ENCODE measurements at regions not wholly inside any gene's neighbourhood (a gene's known extent, or its start where the extent isn't known, plus 50 kb on each side); places are given as distances from the start of the nearest gene placed in this dataset.

DNA sequence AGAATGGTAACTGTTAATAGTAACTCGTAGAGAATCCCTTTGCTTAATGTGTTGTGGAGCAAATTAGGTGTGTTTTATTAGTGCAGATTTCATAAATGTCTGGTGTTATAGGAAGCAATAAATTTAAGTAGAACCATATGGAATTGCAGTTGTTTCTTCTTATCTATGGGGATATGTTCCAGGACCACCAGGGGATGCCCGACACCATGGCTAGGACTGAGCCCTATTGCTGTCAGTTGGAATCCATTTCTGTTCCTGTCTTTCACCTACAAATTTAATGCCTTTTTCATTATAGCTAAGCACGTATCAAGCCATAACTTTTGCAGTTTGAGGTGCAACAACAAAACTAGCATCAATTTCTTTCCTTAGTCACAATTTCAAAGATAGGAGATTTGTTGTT is 72.5 kb downstream of the DDIT4L start:
- CTCF ChIA-PET = no interaction called here
- H3K4me1 ChIP-seq (ENCODE audit: insufficient read depth, low read length) = no peaks in the 10 kb centered on the region

DNA sequence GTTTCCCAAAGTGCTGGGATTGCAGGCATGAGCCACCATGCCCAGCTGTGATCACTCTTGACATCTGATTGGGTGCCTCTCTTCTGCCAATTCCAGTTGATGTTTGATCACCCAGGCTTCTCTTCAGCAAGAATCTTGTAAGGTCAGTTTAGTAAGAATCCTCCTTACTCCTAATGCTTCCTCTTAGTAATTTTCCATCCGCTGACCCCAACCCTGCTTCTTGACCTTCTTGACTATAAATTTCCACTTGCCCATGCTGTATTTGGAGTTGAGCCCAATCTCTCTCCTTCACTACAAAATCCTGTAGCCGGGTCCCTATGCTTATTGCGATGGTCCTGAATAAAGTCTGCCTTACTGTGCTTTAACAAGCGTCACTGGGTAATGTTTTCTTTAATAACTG is 75.4 kb downstream of the DDIT4L start:
- ChIA-PET POLR2A (no interaction called here), CTCF (no interaction called here)
- Histone ChIP-seq H3K36me3 (ENCODE audit: insufficient read depth, low read length) (no peaks in the 10 kb centered on the region), H3K4me1 (ENCODE audit: insufficient read depth, low read length) (no peaks in the 10 kb centered on the region), H3K27ac (ENCODE audit: low read depth in 1 of 2, low read length in 2 of 2) (no peak overlapping the region), H3K27me3 (ENCODE audit: control insufficient read depth in 1 of 2, insufficient read depth in 2 of 2, low read length in 2 of 2) (no peaks in the 10 kb centered on the region), H3K9me3 (ENCODE audit: control insufficient read depth in 1 of 2, insufficient read depth in 1 of 2, low read length in 2 of 2) (no peaks in the 10 kb centered on the region), H3K4me3 (ENCODE audit: low read length) (no peak overlapping the region)
- DNase-seq = no peak
- H3K36me3 Mint-ChIP-seq (ENCODE audit: low read depth) = no peaks in the 10 kb centered on the region
- TF ChIP-seq, protein P1, sequence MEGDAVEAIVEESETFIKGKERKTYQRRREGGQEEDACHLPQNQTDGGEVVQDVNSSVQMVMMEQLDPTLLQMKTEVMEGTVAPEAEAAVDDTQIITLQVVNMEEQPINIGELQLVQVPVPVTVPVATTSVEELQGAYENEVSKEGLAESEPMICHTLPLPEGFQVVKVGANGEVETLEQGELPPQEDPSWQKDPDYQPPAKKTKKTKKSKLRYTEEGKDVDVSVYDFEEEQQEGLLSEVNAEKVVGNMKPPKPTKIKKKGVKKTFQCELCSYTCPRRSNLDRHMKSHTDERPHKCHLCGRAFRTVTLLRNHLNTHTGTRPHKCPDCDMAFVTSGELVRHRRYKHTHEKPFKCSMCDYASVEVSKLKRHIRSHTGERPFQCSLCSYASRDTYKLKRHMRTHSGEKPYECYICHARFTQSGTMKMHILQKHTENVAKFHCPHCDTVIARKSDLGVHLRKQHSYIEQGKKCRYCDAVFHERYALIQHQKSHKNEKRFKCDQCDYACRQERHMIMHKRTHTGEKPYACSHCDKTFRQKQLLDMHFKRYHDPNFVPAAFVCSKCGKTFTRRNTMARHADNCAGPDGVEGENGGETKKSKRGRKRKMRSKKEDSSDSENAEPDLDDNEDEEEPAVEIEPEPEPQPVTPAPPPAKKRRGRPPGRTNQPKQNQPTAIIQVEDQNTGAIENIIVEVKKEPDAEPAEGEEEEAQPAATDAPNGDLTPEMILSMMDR (IDR thresholded peaks at IDR 0.05) = no peak
- H3K27ac Mint-ChIP-seq = no peak overlapping the region
- H3K9me3 Mint-ChIP-seq = no peaks in the 10 kb centered on the region
- no peak overlapping the region for H3K4me3 Mint-ChIP-seq
- H3K27me3 Mint-ChIP-seq = peaks cover 7% of the 10 kb centered on the region
- no peak for ATAC-seq (ENCODE audit: poor library complexity)
- intact Hi-C loops (cut with DNase I, micrococcal nuclease) = no loop called here
- H3K4me1 Mint-ChIP-seq (ENCODE audit: low read depth) = no peaks in the 10 kb centered on the region

More for the DNA sequence above, 72.5 kb downstream of the DDIT4L start:
- TF ChIP-seq, protein P1 (IDR thresholded peaks at IDR 0.05) = no peak
- Histone ChIP-seq H3K4me3 (ENCODE audit: low read length) (no peak overlapping the region), H3K27me3 (ENCODE audit: control insufficient read depth in 1 of 2, insufficient read depth in 2 of 2, low read length in 2 of 2) (peaks cover 0 to 6% of the 10 kb centered on the region in 2 experiments), H3K9me3 (ENCODE audit: control insufficient read depth in 1 of 2, insufficient read depth in 1 of 2, low read length in 2 of 2) (no peaks in the 10 kb centered on the region), H3K27ac (ENCODE audit: low read depth in 1 of 2, low read length in 2 of 2) (no peak overlapping the region), H3K36me3 (ENCODE audit: insufficient read depth, low read length) (no peaks in the 10 kb centered on the region)
- no peak overlapping the region for H3K27ac Mint-ChIP-seq
- POLR2A ChIA-PET = no interaction called here
- H3K4me3 Mint-ChIP-seq = no peak overlapping the region
- H3K36me3 Mint-ChIP-seq (ENCODE audit: low read depth) = no peaks in the 10 kb centered on the region
- no peaks in the 10 kb centered on the region for H3K4me1 Mint-ChIP-seq (ENCODE audit: low read depth)
- no peak for DNase-seq
- no peak for ATAC-seq (ENCODE audit: poor library complexity)
- intact Hi-C loops (cut with DNase I, micrococcal nuclease) = no loop called here
- H3K27me3 Mint-ChIP-seq = peaks cover 21% of the 10 kb centered on the region
- no peaks in the 10 kb centered on the region for H3K9me3 Mint-ChIP-seq

DNA sequence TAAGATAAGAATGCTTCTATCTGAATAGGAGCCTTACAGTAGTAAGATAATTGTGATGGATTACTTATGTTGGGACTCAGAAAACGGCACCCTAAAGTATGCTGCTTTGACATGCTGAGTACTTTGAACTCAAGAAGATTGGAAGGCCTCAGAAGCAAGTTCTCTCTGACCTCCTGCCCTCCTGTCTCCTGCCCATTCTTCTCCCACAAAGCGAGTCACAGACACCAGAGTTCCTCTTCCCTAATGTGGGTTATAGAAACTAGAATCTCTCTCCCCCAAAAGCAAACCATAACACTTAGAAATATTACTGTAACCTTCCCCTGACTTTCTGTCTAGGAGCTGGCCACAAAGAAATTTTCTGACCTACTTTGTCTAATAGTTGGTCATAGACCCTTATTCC is 76.5 kb downstream of the DDIT4L start:
- Histone ChIP-seq H3K27ac (ENCODE audit: low read depth in 1 of 2, low read length in 2 of 2) (no peak overlapping the region), H3K4me3 (ENCODE audit: low read length) (no peak overlapping the region), H3K36me3 (ENCODE audit: insufficient read depth, low read length) (no peaks in the 10 kb centered on the region), H3K9me3 (ENCODE audit: control insufficient read depth in 1 of 2, insufficient read depth in 1 of 2, low read length in 2 of 2) (no peaks in the 10 kb centered on the region), H3K27me3 (ENCODE audit: control insufficient read depth in 1 of 2, insufficient read depth in 2 of 2, low read length in 2 of 2) (no peaks in the 10 kb centered on the region), H3K4me1 (ENCODE audit: insufficient read depth, low read length) (no peaks in the 10 kb centered on the region)
- CTCF ChIA-PET = interaction anchor here (1.3 kb wide), 1 partner anchor 17 kb away, joined by 3 read pairs; no protein-coding TSS in a partner anchor
- H3K4me1 Mint-ChIP-seq (ENCODE audit: low read depth) = no peaks in the 10 kb centered on the region
- no peaks in the 10 kb centered on the region for H3K36me3 Mint-ChIP-seq (ENCODE audit: low read depth)
- ATAC-seq (ENCODE audit: poor library complexity) = no peak
- H3K27ac Mint-ChIP-seq = no peak overlapping the region
- POLR2A ChIA-PET = no interaction called here
- H3K4me3 Mint-ChIP-seq = no peak overlapping the region
- intact Hi-C loops (cut with DNase I, micrococcal nuclease) = no loop called here
- TF ChIP-seq, protein P1 (IDR thresholded peaks at IDR 0.05) = no peak
- DNase-seq = no peak
- H3K27me3 Mint-ChIP-seq = peaks cover 5% of the 10 kb centered on the region
- H3K9me3 Mint-ChIP-seq = no peaks in the 10 kb centered on the region
